DMS79 (cell line): ENCODE measurements at regions not wholly inside any gene's neighbourhood (a gene's known extent, or its start where the extent isn't known, plus 50 kb on each side); places are given as distances from the start of the nearest gene placed in this dataset.
A peak's percentile ranks its signal among the peaks of the same experiment; 100 is the strongest.
"Not testable (repeated sequence)": the region's sequence is repeated elsewhere in the genome, so short reads cannot be mapped to it uniquely, and the experiment has no call there.

Source experiments
- DNase-seq: peaks from one replicate; lab custom pipeline; 2025; lab: John Stamatoyannopoulos, UW

GRCh38 chr14:104230946-104231345, 92.6 kb downstream of the KIF26A start:
- no peak for DNase-seq

GRCh38 chr14:104232070-104232484, 93.7 kb downstream of the KIF26A start:
- no peak for DNase-seq

- not testable (repeated sequence) for DNase-seq
Observed at GRCh38 chr14:104234007-104234786, 95.8 kb downstream of the KIF26A start.

- no peak for DNase-seq
Observed at GRCh38 chr14:104235686-104236085, 97.3 kb downstream of the KIF26A start.

GRCh38 chr14:104237651-104238423, 99.5 kb downstream of the KIF26A start:
- DNase-seq, result no peak

- DNase-seq, result no peak
Observed at GRCh38 chr14:104238424-104239184, 100.2 kb downstream of the KIF26A start.

- DNase-seq, result no peak
Observed at GRCh38 chr14:104239185-104239775, 100.9 kb downstream of the KIF26A start.

GRCh38 chr14:104239861-104240301, 101.5 kb downstream of the KIF26A start:
- DNase-seq, result no peak

GRCh38 chr14:104240434-104241157, 102.2 kb downstream of the KIF26A start:
- peak; percentile 84 for DNase-seq

GRCh38 chr14:104243200-104243599, 104.8 kb downstream of the KIF26A start:
- DNase-seq, result no peak

GRCh38 chr14:104244221-104245011, 106.0 kb downstream of the KIF26A start:
- DNase-seq, result no peak

GRCh38 chr14:104245075-104245474, 106.7 kb downstream of the KIF26A start:
- no peak for DNase-seq

- no peak for DNase-seq
Observed at GRCh38 chr14:104245723-104246122, 107.3 kb downstream of the KIF26A start.

GRCh38 chr14:104246401-104247335, 108.3 kb downstream of the KIF26A start:
- DNase-seq, result no peak

- DNase-seq, result no peak
Observed at GRCh38 chr14:104247336-104248202, 109.2 kb downstream of the KIF26A start.

- no peak for DNase-seq
Observed at GRCh38 chr14:104248203-104249055, 110.0 kb downstream of the KIF26A start.

- DNase-seq, result no peak
Observed at GRCh38 chr14:104249089-104249488, 110.7 kb downstream of the KIF26A start.
